Prostate gland (tissue), 2 donors: ENCODE measurements at regions not wholly inside any gene's neighbourhood (a gene's known extent, or its start where the extent isn't known, plus 50 kb on each side); places are given as distances from the start of the nearest gene placed in this dataset.
A peak's percentile ranks its signal among the peaks of the same experiment; 100 is the strongest.

Experiments used
- DNase-seq: peaks from one replicate; pipeline ENCODE4 v3.0.0-alpha.2; 2019; ENCODE audit warnings: low spot score
- H3K27ac ChIP-seq, 2 donors: fragments of 200-600 bp; sonication (generic); 2 replicates each; pipeline ENCODE4 v1.5.1; 2017 to 2019
- H3K27me3 ChIP-seq: fragments of 200-600 bp; sonication (generic); replicated peaks from 2 replicates; pipeline ENCODE4 v1.5.1; 2019; ENCODE audit not compliant: insufficient read depth
- H3K36me3 ChIP-seq, 2 donors: fragments of 200-600 bp; sonication (generic); 1 replicate in 1 of 2; 2 replicates in 1 of 2; pipeline versions ENCODE4 v1.5.1 to v1.8.1; 2017 to 2019
- H3K4me1 ChIP-seq: fragments of 200-600 bp; sonication (generic); replicated peaks from 2 replicates; pipeline ENCODE4 v1.5.1; 2019
- H3K4me3 ChIP-seq, 2 donors: fragments of 200-600 bp; sonication (generic); 2 replicates each; pipeline ENCODE4 v1.5.1; 2017 to 2019
- H3K9me3 ChIP-seq: fragments of 200-600 bp; sonication (generic); 2 replicates; pipeline ENCODE4 v1.5.1; 2017
- CTCF ChIP-seq, 4 experiments: fragments of 200-600 bp in 2 of 4; fragments of 450-650 bp in 2 of 4; sonication (generic) in 2 of 4; IDR thresholded peaks; 1 replicate in 3 of 4; 2 replicates in 1 of 4; pipeline ENCODE4 v1.5.1; 2016 to 2019; ENCODE audit warnings: antibody characterized with exemption in 4 of 4, mild to moderate bottlenecking in 2 of 4, moderate library complexity in 2 of 4
- POLR2A ChIP-seq: fragments of 450-650 bp; IDR thresholded peaks from one replicate; pipeline ENCODE4 v1.6.1; 2016; ENCODE audit warnings: antibody characterized with exemption, mild to moderate bottlenecking
- POLR2AphosphoS5 ChIP-seq: sonication (generic); formaldehyde crosslinking; IDR thresholded peaks from one replicate; pipeline ENCODE4 v1.6.1; 2017; ENCODE audit warnings: antibody characterized with exemption
- WGBS: methylation state at CpG from one replicate; pipeline ENCODE4 v1.1.5; 2018; 5-methylcytosine and 5-hydroxymethylcytosine counted together
- intact Hi-C: fragments of 100-400 bp; cut with DNase I; formaldehyde crosslinking; loops from one replicate; pipeline ENCODE4 v1.14.2; 2022

- 25% methylated on average over 16 of the region's 16 CpGs for WGBS
- Histone ChIP-seq H3K36me3 (no peaks in the 10 kb centered on the region), H3K27me3 (no peaks in the 10 kb centered on the region), H3K4me1 (peaks cover 5% of the 10 kb centered on the region), H3K4me3 (peak overlapping the region in 1 of 2 donors; percentile 3), H3K9me3 (no peaks in the 10 kb centered on the region), H3K27ac (peak overlapping the region; percentile 31 to 51)
- intact Hi-C loops = loop anchor here (2.0 kb wide), 1 partner anchor 277 kb away; no protein-coding TSS in a partner anchor
- TF ChIP-seq POLR2A (no peak), CTCF (IDR thresholded peaks at IDR 0.05) (peak in 3 of 4 experiments; percentile 60 to 76 (median 67))
- peak; percentile 62 for DNase-seq
Observed at GRCh38 chr2:64327510-64328414, 126.2 kb upstream of the LGALSL start.

GRCh38 chr2:64328415-64328722 is 125.6 kb upstream of the LGALSL start:
- Histone ChIP-seq H3K4me1 (peaks cover 5% of the 10 kb centered on the region), H3K9me3 (no peaks in the 10 kb centered on the region), H3K27me3 (no peaks in the 10 kb centered on the region), H3K36me3 (no peaks in the 10 kb centered on the region), H3K27ac (peak overlapping the region in 1 of 2 donors; percentile 51), H3K4me3 (no peak overlapping the region)
- intact Hi-C loops = no loop called here
- TF ChIP-seq CTCF (IDR thresholded peaks at IDR 0.05) = no peak
- no peak for TF ChIP-seq POLR2A
- no peak for TF ChIP-seq POLR2AphosphoS5
- no peak for DNase-seq
- 79% methylated on average over 8 of the region's 8 CpGs for WGBS

- Histone ChIP-seq H3K4me3 (no peak overlapping the region), H3K4me1 (peaks cover 5% of the 10 kb centered on the region), H3K27me3 (no peaks in the 10 kb centered on the region), H3K9me3 (no peaks in the 10 kb centered on the region), H3K27ac (no peak overlapping the region), H3K36me3 (no peaks in the 10 kb centered on the region)
- no peak for DNase-seq
- intact Hi-C loops = no loop called here
- TF ChIP-seq CTCF (IDR thresholded peaks at IDR 0.05) (no peak), POLR2A (no peak), POLR2AphosphoS5 (no peak)
- 93% methylated on average over 3 of the region's 3 CpGs for WGBS
Observed at GRCh38 chr2:64328756-64329155, 125.2 kb upstream of the LGALSL start.

- Histone ChIP-seq H3K4me3 (no peak overlapping the region), H3K4me1 (peaks cover 5% of the 10 kb centered on the region), H3K36me3 (no peaks in the 10 kb centered on the region), H3K27me3 (no peaks in the 10 kb centered on the region), H3K9me3 (no peaks in the 10 kb centered on the region), H3K27ac (peak overlapping the region in 1 of 2 donors; percentile 63)
- intact Hi-C loops = loop anchor here (5.0 kb wide), 1 partner anchor 232 kb away; no protein-coding TSS in a partner anchor
- 29% methylated on average over 2 of the region's 2 CpGs for WGBS
- TF ChIP-seq CTCF (IDR thresholded peaks at IDR 0.05) (no peak), POLR2AphosphoS5 (no peak), POLR2A (no peak)
- DNase-seq = no peak
Observed at GRCh38 chr2:64329848-64330247, 124.1 kb upstream of the LGALSL start.
